ENCODE measurements at regions not wholly inside any gene's neighbourhood (a gene's known extent, or its start where the extent isn't known, plus 50 kb on each side); places are given as distances from the start of the nearest gene placed in this dataset.

GRCh38 chr1:230536641-230537155, 105.6 kb upstream of the COG2 start (continued):
- TF ChIP-seq, protein P1, sequence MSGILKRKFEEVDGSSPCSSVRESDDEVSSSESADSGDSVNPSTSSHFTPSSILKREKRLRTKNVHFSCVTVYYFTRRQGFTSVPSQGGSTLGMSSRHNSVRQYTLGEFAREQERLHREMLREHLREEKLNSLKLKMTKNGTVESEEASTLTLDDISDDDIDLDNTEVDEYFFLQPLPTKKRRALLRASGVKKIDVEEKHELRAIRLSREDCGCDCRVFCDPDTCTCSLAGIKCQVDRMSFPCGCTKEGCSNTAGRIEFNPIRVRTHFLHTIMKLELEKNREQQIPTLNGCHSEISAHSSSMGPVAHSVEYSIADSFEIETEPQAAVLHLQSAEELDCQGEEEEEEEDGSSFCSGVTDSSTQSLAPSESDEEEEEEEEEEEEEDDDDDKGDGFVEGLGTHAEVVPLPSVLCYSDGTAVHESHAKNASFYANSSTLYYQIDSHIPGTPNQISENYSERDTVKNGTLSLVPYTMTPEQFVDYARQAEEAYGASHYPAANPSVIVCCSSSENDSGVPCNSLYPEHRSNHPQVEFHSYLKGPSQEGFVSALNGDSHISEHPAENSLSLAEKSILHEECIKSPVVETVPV (CRISPR knock-in tag; IDR thresholded peaks at IDR 0.05): no peak
- TF ChIP-seq ZNF70 (CRISPR knock-in tag; IDR thresholded peaks at IDR 0.05) (no peak), CSDC2 (CRISPR knock-in tag; IDR thresholded peaks at IDR 0.05) (no peak), ZFP3 (CRISPR knock-in tag; IDR thresholded peaks at IDR 0.05) (no peak), TCF4 (CRISPR knock-in tag; IDR thresholded peaks at IDR 0.05; ENCODE audit: borderline replicate concordance) (no peak), ZNF8 (CRISPR knock-in tag; IDR thresholded peaks at IDR 0.05) (no peak), ARNTL (CRISPR knock-in tag; IDR thresholded peaks at IDR 0.05; ENCODE audit: borderline replicate concordance, low read depth) (no peak)

DNA sequence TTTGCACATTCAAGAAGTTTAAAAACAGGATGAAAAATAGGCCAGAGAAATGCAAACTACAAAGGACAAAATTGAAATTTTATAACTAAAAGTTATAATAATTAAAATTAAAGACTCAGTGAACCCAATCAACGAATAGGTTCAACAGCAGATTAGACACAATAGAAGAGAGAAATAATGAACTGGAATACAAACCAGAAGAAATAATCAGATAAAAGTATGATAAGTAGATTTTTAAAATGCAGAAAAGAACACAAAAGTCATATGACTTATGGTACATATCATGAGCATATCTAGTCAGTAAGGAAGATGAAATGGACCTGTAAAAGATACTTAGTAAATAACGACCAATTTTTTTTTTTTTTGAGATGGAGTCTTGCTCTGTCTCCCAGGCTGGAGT, 108.1 kb upstream of the COG2 start:
- TF ChIP-seq ESRRG (CRISPR knock-in tag; IDR thresholded peaks at IDR 0.05) (no peak), OSR1 (CRISPR knock-in tag; IDR thresholded peaks at IDR 0.05) (no peak), POU6F1 (CRISPR knock-in tag; IDR thresholded peaks at IDR 0.05; ENCODE audit: borderline replicate concordance, low read depth) (no peak), ZFP30 (CRISPR knock-in tag; IDR thresholded peaks at IDR 0.05) (peak; percentile 91), TCF4 (CRISPR knock-in tag; IDR thresholded peaks at IDR 0.05; ENCODE audit: borderline replicate concordance) (no peak), PATZ1 (CRISPR knock-in tag; IDR thresholded peaks at IDR 0.05; ENCODE audit: borderline replicate concordance) (no peak)
- ATAC-seq: no peak

DNA sequence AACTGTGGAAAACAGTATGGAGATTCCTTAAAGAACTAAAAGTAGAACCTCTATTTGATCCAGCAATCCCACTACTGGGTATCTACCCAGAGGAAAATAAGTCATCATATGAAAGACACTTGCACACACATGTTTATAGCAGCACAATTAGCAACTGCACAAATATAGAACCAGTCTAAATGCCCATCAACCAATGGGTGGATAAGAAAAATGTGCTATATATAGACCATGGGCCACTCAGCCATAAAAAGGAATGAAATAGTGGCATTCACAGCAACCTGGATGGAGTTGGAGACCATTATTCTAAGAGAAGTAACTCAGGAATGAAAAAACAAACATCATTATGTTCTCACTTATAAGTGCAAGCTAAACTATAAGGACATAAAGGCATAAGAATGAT, 105.0 kb upstream of the PGBD5 start:
- TF ChIP-seq OSR1 (CRISPR knock-in tag; IDR thresholded peaks at IDR 0.05): no peak
- no peak for TF ChIP-seq TSHZ2 (CRISPR knock-in tag; IDR thresholded peaks at IDR 0.05)
- TF ChIP-seq RARB (CRISPR knock-in tag; IDR thresholded peaks at IDR 0.05): no peak
- TF ChIP-seq ZNF565 (CRISPR knock-in tag; conservative IDR thresholded peaks at IDR 0.05; ENCODE audit: low read depth): no peak
- no peak for TF ChIP-seq BACH2 (CRISPR knock-in tag; IDR thresholded peaks at IDR 0.05; ENCODE audit: borderline replicate concordance)
- TF ChIP-seq ZFP30 (CRISPR knock-in tag; IDR thresholded peaks at IDR 0.05): no peak
- TF ChIP-seq, protein P1 (CRISPR knock-in tag; IDR thresholded peaks at IDR 0.05): no peak
- no peak for TF ChIP-seq SNAI2 (CRISPR knock-in tag; IDR thresholded peaks at IDR 0.05)
- no peak for ATAC-seq

- no peak for ATAC-seq
- TF ChIP-seq, protein P1 (CRISPR knock-in tag; IDR thresholded peaks at IDR 0.05): no peak
- TF ChIP-seq ZFP3 (CRISPR knock-in tag; IDR thresholded peaks at IDR 0.05): no peak
- TF ChIP-seq PATZ1 (CRISPR knock-in tag; IDR thresholded peaks at IDR 0.05; ENCODE audit: borderline replicate concordance): no peak
- no peak for TF ChIP-seq TCF4 (CRISPR knock-in tag; IDR thresholded peaks at IDR 0.05; ENCODE audit: borderline replicate concordance)
- TF ChIP-seq ISL1 (CRISPR knock-in tag; IDR thresholded peaks at IDR 0.05): no peak
- no peak for TF ChIP-seq TSHZ2 (CRISPR knock-in tag; IDR thresholded peaks at IDR 0.05)
- no peak for TF ChIP-seq RARB (CRISPR knock-in tag; IDR thresholded peaks at IDR 0.05)
- no peak for TF ChIP-seq ZNF565 (CRISPR knock-in tag; conservative IDR thresholded peaks at IDR 0.05; ENCODE audit: low read depth)
- TF ChIP-seq ZC3H10 (CRISPR knock-in tag; IDR thresholded peaks at IDR 0.05): no peak
- TF ChIP-seq ZNF70 (CRISPR knock-in tag; IDR thresholded peaks at IDR 0.05): no peak
Measured at GRCh38 chr1:230519246-230519645, 93.1 kb upstream of the PGBD5 start.
